HG02885 (cell line): ENCODE measurements at regions not wholly inside any gene's neighbourhood (a gene's known extent, or its start where the extent isn't known, plus 50 kb on each side); places are given as distances from the start of the nearest gene placed in this dataset.
"Not testable (repeated sequence)": the region's sequence is repeated elsewhere in the genome, so short reads cannot be mapped to it uniquely, and the experiment has no call there.

Source experiments
- ATAC-seq: cut with Tn5 transposase; IDR thresholded peaks from one replicate; pipeline ENCODE4 v1.9.1; 2021; ENCODE audit warnings: mild to moderate bottlenecking; ENCODE audit not compliant: unreplicated experiment, poor library complexity

DNA sequence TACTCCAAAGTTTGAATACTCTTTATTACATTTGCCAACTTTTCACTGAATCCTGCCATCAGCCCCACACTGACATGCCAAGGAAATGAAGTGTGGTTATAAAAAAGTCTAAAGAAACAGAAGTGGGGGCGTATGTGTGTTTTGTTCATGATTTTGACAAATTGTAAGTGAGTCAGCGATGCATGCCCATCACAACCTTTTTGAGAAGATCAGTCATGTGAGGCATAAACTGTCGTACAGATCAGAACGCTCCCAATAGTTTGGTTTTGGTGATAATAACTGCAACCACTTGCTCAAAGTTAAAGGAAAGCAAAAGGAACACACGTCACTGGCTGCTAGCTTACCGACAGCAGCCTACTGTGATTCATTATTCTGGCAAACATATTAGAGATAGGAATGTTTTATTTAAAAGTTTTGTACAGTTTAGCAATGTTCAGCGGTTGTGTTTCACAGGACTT is 95.6 kb downstream of the RGS2 start:
- no peak for ATAC-seq

DNA sequence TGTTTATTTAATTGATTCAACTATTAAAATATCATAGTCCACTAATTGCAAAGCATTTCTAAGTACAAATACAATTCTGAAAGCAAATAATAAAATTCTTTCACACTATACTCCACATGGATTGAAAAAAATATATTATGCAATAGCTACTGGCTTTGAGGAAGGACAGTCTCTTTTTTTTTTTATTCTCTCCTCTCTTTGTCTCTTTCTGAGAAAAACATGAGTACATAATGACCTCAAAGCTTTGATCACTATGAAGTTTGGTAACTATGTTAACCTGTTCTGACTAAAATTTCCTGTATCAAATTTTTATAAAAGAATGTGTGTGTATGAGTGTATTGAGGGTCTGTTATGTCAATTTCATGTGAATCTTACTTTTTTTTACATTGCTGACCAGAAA is 96.2 kb downstream of the RGS2 start:
- no peak for ATAC-seq

DNA sequence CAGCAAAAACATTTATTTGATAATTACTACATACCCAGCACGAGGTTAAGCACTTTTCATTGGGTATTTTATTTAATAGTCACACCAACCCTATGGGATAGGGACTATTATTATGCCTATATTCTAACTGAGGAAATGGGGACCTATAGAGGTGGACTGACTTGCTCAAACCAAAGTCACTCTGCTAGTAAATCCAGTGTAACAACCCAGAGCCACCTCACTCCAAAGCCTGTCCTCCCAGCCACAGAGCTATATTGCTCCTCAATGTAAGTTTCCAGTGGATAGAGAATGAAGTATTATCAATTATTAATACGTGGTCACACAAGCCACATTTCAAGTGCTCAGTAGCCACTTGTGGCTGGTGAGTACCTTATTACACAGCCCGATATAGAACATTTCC is 97.5 kb downstream of the RGS2 start:
- ATAC-seq: no peak

DNA sequence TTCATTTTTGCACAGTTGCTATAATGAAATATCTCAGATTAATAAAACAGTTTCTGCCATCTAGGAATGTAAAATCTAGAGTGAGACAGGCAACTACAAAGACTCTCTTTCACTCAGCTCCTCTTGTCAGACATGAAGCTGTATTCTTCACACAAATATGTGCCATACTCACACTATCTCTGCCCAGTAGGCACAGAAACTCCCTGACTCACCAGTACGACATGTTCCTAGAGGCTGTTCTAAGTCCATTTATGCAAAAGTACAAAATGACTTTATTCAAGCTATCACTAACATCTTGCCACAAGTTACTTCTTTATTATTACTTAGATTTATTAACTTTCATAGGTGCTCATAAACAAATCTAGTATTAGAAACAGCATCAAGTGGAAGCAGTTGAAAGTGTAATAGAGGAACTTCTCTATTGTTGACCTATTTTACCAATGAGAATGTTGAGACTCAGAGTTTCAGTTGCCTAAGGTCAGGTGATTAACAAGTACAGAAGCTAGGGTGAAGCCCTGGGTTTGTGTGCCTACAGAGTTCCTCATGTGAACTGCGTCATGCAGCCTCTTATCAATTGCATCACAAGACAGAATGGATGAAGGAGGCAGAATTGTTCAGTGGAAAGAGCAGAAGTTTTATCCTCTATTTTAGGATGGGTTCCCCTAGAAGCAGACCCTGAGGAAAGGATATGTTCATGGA is 98.9 kb downstream of the RGS2 start:
- ATAC-seq: peak; percentile 74

DNA sequence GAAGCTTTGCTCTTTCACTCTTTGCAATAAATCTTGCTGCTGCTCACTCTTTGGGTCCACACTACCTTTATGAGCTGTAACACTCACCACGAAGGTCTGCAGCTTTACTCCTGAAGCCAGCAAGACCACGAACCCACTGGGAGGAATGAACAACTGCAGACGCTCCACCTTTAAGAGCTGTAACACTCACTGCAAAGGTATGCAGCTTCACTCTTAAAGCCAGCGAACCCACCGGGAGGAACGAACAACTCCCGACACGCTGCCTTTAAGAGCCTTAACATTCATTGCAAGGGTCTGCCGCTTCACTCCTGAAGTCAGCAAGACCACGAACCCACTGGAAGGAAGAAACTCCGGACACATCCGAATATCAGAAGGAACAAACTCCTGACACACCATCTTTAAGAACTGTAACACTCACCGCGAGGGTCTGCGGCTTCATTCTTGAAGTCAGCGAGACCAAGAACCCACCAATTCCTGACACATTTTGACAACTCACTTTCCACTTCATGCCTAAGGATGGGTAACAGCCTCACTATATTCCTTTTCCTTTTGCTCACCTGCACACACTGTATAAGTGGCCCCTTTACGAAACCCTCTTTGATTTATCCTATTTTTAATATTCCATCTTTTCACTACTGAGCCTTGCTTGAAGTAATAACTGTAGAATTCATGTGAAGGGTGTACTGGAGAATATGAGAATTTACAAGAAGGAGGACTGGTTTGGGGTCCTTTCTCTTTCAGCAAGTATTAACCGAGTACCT is 103.2 kb downstream of the RGS2 start:
- ATAC-seq: not testable (repeated sequence)

DNA sequence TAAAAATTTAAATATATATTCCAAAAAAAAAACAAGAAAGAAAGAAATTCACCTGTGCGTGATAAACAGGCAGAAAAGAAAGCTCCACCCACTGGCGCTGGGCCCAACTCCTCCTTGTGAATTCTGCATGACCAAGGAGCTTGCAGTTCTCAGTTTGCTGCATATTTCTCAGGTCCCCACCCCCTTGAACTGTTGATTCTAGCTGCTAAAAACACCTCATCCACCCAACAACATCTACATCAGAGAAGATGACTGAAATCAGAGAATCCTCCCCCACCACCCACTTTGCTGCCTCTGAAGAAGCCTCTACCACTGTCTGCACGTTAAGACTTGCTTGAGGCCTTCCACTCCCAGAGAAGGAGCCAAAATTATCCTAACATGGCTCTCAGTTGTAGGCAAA is 104.8 kb downstream of the RGS2 start:
- peak; percentile 59 for ATAC-seq

DNA sequence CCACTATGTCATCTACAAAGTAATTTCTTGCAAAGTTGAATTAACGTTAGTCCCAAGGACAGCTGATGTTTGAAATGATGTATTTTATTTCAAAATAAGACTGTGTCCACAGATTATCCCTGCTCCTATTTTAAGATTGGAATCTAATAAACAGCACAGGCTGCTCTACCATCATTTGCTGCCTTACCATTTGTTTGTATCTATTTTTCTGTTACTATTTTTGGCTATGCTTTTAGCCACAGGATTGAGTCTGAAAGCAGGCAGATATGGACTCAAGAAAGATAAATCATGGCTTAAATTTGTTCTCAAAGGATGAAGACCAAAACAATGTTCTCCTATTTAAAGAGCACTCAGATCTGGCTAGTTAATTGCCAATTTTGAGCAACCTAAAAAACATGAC is 105.3 kb downstream of the RGS2 start:
- ATAC-seq: no peak

DNA sequence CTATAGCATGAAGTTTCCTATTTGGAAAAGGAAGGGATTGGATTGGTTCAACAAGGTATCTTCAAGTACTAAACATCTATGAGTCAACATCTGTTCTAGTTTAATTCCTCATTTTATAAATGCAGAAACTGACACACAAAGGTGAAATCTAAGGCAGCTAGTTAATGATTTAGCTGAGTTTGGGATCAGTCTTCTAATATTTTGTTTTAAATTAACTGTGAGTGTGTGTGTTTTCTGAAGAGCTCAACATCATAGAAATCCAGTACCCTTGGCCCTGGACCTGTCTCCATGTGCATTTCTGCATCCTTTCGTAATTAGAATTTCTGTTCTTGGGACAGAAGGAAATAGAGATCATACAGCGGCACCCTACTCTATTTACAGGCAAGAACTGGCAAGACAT is 105.9 kb downstream of the RGS2 start:
- no peak for ATAC-seq

DNA sequence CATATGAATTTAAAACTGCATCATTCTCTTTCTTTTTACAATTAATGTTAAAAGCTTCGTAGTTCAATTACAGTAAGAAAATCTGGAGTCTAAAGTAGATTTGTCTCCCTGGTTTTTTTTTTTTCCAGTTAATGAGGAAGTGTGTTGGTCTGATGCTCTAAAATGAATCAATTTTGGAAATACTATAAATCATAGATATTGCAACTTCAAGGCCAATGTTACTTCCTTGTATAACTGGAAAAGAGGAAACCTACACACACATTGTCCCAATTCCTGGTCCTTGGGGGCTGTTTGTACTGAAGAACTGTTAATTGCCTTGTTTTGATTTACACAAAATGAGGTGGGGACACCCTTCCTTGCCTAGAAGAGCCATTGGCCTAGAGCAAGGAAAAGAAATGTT is 107.2 kb downstream of the RGS2 start:
- no peak for ATAC-seq

DNA sequence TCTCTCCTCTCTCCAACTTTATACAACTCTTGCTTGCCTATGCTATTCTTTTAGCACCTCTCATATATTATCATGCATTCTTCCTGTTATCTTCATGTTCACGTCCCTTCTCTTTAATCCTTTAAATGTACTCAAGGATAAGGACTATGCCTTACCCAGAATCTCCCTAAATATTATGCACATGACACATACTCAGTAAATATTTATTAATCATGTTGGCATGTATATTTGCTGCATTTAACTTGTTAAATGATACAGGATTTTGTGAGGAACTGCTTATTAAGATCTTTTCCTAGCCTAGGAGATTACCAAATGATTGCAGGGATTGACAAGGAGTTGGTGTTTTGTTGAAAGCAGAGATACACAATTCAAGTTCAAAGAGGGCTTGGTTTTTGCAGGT is 109.4 kb downstream of the RGS2 start:
- ATAC-seq: no peak

DNA sequence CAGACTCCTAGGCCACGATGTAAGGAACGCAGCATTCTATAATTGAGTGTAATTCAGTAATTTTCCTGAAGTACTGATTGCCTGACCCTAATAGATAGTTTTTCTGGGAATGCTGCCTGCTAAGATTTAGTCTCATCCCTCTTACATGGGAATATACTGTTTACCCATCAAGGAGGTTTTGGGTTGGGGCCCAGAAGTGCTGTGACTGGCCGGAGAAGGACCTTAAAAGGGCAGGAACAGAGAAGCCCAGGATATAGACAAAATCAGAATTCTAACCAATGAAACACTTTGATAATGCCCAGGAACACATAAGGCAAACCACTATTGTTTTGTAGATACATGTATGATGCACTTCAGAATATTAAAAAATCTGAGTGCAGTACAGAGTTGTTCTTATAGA is 111.6 kb downstream of the RGS2 start:
- no peak for ATAC-seq

DNA sequence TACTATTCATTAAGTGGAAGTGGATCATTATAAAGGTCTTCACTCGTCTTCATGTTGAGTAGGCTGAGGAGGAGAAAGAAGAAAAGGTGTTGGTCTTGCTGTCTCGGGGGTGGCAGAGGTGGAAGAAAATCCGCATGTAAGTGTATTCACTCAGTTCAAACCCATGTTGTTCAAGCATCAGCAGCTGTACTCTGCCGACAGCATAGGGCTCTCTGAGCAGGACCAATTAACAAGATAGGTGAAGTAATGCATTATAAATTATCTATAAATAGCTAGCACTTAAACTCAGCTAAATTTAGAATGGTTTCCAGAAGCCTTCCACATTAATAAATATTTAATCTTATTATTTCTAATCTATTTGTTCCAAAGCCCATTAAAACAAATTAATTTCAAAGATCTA is 116.8 kb downstream of the RGS2 start:
- ATAC-seq: no peak

DNA sequence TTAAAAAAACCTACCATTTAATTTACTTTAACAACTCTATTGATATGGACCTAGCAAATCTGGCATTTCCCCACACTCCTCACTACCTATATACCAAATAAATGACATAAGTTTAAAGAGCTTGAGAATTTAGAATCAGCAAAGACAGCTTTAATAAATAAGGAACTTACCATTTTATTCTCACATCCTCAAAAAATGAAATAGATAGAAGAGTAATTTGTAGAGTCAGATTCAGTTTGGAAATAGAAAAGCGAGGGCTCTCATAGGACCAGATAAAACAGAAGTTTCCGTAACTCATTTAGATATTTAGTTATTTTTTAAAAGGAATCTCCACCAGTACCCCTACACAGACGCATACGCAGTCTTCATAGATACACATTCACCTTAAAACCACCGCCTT is 117.9 kb downstream of the RGS2 start:
- ATAC-seq: no peak

DNA sequence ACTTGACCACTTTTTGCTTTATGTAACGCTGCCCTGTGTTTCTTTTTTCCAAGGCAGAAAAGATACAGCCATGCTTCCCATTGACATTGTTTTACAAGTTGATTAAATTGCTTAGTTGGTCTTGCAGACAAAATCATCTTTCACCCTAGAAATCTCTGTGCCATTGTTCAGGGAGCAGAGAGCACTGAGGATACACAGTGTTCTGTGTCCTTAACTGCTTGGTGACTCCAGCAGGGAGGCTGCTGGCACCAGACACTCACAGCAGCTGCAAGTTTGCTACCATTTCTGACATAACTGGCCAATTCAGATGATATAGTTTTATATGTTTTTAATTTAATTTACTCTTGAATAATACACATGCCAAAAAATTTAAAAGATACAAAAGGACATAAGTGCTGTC is 118.7 kb downstream of the RGS2 start:
- no peak for ATAC-seq

DNA sequence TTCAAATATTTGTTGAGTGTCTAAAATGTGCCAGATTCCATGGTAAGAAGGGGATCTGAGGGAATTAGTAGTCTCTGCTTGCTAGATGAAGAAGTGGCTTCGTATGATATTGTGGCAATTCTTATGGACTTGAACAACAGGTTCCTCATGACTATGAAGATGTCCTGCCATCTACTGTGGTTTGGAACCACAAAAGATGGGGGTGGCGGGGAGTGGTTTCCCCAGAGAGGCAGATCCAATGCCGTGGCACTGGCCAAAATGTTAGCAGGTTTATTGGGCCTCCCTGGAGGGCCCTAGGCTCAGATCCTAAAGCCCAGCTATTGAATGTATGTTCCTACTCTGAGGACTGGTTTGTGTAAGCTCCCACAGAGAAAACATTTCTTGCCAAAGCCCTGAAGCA is 120.8 kb downstream of the RGS2 start:
- ATAC-seq: no peak

DNA sequence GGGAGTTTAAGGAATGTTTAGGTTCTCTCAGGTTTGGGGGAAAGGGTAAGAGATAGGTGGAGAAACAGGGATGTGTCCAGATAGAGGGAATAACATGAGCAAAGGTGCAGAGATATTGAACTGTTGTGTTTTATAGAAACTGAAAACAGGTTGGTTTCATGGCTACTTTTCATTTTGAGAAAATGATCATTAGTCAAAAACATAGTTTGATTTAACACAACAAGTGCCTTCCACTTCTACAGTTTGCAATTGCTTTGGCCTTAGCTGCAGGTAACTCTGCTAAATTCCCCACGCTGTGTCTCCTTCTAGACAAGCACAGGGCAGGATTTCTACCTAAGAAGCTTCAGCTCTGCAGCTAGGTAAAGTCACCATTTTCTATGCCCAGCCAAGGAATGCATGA is 124.9 kb downstream of the RGS2 start:
- peak; percentile 38 for ATAC-seq

DNA sequence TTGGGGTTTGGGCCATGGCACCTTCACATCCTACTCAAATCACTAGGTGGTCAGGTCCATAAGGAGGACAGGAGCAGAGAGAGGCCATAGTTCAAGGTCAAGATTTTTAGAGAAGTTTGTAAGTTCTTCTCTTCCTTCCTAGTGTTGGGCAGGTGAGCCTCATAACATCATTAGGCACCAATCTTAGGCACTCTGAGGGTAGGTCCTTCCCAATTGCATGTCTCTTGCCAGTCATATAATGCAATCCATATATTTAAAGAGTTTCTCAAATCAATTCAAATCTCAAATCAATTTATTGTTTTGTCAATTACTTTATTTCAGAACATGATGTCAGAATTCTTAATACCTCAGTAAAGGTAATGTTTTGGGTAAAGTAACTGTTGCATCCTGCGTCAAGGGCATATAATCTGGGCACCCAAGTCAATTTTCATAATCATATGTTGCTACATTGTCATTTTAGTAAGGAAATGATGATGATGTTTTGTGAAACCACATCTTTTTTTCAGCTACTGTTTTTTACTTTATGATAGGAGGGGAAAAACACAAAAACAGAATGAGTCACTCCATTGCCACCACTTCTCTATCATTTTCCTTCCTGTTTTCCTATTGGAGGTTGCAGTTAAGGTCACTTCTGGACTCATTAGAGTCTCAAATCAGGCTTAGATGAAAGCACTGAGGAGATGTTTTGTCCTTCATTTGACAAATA is 122.7 kb downstream of the UCHL5 start:
- ATAC-seq: peak; percentile 52

DNA sequence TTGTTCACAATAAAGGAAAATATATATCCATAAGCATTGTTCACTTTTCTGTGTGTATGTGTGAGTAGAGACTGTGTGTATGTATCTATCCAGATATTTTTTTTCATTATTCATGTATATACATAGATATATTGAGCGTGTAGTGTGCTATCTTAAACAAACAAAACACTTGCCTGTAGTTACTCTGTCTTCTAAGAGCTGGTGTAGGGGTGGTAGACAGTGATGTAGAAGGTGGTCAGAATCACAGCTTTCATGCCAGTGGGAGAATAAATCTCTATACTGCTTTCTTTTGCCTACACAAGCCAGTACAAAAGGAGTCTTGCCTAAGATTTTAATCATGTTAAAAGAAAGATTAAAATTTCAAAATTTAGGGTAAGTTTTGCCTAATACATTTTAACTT is 122.0 kb downstream of the UCHL5 start:
- no peak for ATAC-seq

DNA sequence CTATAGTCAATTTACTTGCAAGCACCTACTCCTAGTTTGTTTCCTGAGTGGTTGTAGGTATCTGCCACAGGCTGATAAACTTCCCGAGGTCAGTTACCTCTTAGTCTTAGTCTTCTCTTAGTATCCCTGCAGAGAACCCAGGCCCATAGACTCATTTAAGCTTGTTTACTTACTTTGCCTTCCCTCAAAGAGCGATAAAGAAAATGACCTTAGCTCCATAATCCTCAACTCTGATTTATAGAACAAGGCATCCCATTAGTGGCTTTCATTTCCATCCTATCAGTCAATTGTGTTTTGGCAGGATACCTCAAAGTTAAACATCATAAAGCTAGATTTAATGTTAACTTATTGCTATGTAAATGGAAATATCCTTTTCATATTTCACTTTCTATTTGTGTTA is 119.7 kb downstream of the UCHL5 start:
- no peak for ATAC-seq

DNA sequence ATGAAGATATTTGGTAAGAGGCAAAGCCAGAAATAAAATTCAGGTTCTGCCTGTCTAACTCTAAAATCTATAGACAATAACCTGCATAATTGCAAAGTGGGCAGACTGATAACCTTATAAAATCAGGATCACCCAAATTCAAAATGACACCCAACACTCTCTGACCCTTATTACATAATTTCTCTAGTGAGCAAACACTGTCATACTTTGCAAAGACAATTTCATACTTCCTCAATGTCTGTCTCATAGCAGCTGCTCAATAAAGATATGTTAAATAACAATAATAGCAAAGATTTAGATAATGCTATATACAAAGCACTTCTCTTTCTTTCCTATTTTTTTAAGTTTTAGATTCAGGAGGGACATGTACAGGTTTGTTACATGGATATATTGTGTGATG is 118.5 kb downstream of the UCHL5 start:
- no peak for ATAC-seq

DNA sequence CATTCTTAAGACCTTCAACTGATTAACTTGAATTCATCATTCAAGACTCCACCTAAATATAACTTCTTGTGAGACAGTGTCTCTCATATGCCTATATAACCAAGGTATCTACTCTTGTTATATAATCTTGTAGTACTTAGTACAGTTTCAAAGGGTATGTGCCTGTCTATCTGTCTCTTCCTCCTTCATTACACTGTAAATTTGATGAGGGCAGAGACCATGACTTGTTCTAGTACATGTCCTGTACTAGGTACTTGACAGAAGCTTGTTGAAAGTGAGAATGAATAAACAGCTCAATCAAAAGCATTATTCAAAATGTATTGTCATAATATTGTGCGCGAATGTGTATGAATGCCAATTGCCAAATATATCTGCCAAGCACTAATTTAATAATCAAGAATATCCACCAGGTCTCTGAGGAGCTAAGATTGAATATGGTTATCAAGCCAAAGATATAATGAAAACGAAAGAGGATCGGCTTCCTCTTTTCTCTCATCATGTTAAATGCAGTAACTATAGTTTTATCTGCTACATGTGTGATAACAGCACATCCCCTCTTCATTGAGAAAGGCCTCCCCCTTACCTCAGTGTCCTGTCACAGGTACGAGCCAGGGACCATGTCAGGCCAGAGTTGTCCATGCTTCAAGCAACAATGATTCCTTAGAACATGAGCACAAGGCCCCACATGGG is 117.3 kb downstream of the UCHL5 start:
- ATAC-seq: peak; percentile 71
